NCI-H1092 treated with DMSO at 0.1 percent for 48 hours (cell line): ENCODE measurements at regions not wholly inside any gene's neighbourhood (a gene's known extent, or its start where the extent isn't known, plus 50 kb on each side); places are given as distances from the start of the nearest gene placed in this dataset.
A peak's percentile ranks its signal among the peaks of the same experiment; 100 is the strongest.

Experiments
- DNase-seq: peaks from one replicate; lab custom pipeline; 2025; lab: John Stamatoyannopoulos, UW

- DNase-seq, result no peak
Observed at GRCh38 chr9:73558471-73558870, 406.8 kb downstream of the ANXA1 start.

GRCh38 chr9:73565026-73565425 lies 413.4 kb downstream of the ANXA1 start:
- DNase-seq, result no peak

GRCh38 chr9:73565833-73566465 lies 414.3 kb downstream of the ANXA1 start:
- peak; percentile 69 for DNase-seq

- DNase-seq, result no peak
Observed at GRCh38 chr9:73566627-73567026, 415.0 kb downstream of the ANXA1 start.

- DNase-seq, result peak; percentile 63
Observed at GRCh38 chr9:73573235-73573634, 421.6 kb downstream of the ANXA1 start.

- DNase-seq, result peak; percentile 69
Observed at GRCh38 chr9:73575101-73576060, 423.7 kb downstream of the ANXA1 start.

GRCh38 chr9:73577848-73578247 lies 426.2 kb downstream of the ANXA1 start:
- peak; percentile 80 for DNase-seq

GRCh38 chr9:73579823-73580222 lies 428.2 kb downstream of the ANXA1 start:
- no peak for DNase-seq

- no peak for DNase-seq
Observed at GRCh38 chr9:73583576-73583975, 431.9 kb downstream of the ANXA1 start.

GRCh38 chr9:73595036-73595545 lies 443.4 kb downstream of the ANXA1 start:
- DNase-seq, result peak; percentile 57

GRCh38 chr9:73596321-73596720 lies 444.7 kb downstream of the ANXA1 start:
- DNase-seq, result no peak

GRCh38 chr9:73597039-73597438 lies 445.4 kb downstream of the ANXA1 start:
- DNase-seq, result no peak

- DNase-seq, result peak; percentile 86
Observed at GRCh38 chr9:73597771-73598170, 446.1 kb downstream of the ANXA1 start.

- DNase-seq, result no peak
Observed at GRCh38 chr9:73609381-73609780, 457.7 kb downstream of the ANXA1 start.

- no peak for DNase-seq
Observed at GRCh38 chr9:73611032-73611431, 459.4 kb downstream of the ANXA1 start.

GRCh38 chr9:73613092-73613701 lies 461.5 kb downstream of the ANXA1 start:
- DNase-seq, result no peak

GRCh38 chr9:73615557-73615956 lies 463.9 kb downstream of the ANXA1 start:
- no peak for DNase-seq

GRCh38 chr9:73617586-73617985 lies 465.9 kb downstream of the ANXA1 start:
- no peak for DNase-seq

- no peak for DNase-seq
Observed at GRCh38 chr9:73640971-73641370, 489.3 kb downstream of the ANXA1 start.

- no peak for DNase-seq
Observed at GRCh38 chr9:73643379-73644013, 491.8 kb downstream of the ANXA1 start.

GRCh38 chr9:73647560-73647959 lies 495.9 kb downstream of the ANXA1 start:
- DNase-seq, result no peak

- DNase-seq, result no peak
Observed at GRCh38 chr9:73649552-73649951, 497.9 kb downstream of the ANXA1 start.
